PFSK-1 (cell line): ENCODE measurements at regions not wholly inside any gene's neighbourhood (a gene's known extent, or its start where the extent isn't known, plus 50 kb on each side); places are given as distances from the start of the nearest gene placed in this dataset.

ENCODE experiments used
- POLR2AphosphoS5 ChIP-seq: IDR thresholded peaks from 2 replicates; pipeline ENCODE4 v1.6.1; 2012; ENCODE audit warnings: low read depth, mild to moderate bottlenecking, control low read depth, low read length, moderate library complexity
- SIN3A ChIP-seq: IDR thresholded peaks from 2 replicates; pipeline ENCODE4 v1.6.1; 2012; ENCODE audit warnings: mild to moderate bottlenecking, low read length, moderate library complexity, borderline replicate concordance; ENCODE audit not compliant: insufficient read depth
- TF ChIP-seq, protein P1 (sequence below), 2 experiments: IDR thresholded peaks; 2 replicates each; pipeline versions ENCODE4 v1.6.1 to v1.8.0; 2011 to 2012; ENCODE audit warnings: low read depth in 2 of 2, low read length in 2 of 2, control low read depth in 1 of 2, inconsistent platforms in 1 of 2, mild to moderate bottlenecking in 1 of 2, moderate library complexity in 1 of 2; ENCODE audit not compliant: insufficient read depth in 1 of 2

DNA sequence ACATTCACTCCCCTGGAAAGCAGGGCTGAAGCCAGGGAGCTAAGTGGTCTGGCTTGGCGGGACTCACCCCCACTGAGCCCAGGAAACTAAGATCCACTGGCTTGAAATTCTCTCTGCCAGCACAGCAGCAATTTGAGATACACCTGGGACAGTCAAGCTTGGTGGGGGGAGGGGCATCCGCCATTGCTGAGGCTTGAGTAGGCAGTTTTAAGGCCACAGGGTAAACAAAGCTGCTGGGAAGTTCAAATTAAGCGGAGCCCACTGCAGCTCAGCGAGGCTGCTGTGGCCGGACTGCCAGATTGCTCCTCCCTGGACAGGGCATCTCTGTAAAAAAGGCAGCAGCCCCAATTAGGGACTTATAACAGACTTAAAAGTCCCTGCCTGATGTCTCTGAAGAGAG lies 108.2 kb upstream of the FAM13C start:
- TF ChIP-seq POLR2AphosphoS5 (no peak), SIN3A (no peak)
- TF ChIP-seq, protein P1, sequence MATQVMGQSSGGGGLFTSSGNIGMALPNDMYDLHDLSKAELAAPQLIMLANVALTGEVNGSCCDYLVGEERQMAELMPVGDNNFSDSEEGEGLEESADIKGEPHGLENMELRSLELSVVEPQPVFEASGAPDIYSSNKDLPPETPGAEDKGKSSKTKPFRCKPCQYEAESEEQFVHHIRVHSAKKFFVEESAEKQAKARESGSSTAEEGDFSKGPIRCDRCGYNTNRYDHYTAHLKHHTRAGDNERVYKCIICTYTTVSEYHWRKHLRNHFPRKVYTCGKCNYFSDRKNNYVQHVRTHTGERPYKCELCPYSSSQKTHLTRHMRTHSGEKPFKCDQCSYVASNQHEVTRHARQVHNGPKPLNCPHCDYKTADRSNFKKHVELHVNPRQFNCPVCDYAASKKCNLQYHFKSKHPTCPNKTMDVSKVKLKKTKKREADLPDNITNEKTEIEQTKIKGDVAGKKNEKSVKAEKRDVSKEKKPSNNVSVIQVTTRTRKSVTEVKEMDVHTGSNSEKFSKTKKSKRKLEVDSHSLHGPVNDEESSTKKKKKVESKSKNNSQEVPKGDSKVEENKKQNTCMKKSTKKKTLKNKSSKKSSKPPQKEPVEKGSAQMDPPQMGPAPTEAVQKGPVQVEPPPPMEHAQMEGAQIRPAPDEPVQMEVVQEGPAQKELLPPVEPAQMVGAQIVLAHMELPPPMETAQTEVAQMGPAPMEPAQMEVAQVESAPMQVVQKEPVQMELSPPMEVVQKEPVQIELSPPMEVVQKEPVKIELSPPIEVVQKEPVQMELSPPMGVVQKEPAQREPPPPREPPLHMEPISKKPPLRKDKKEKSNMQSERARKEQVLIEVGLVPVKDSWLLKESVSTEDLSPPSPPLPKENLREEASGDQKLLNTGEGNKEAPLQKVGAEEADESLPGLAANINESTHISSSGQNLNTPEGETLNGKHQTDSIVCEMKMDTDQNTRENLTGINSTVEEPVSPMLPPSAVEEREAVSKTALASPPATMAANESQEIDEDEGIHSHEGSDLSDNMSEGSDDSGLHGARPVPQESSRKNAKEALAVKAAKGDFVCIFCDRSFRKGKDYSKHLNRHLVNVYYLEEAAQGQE (IDR thresholded peaks at IDR 0.05; ENCODE audit: insufficient read depth in 1 of 2, low read depth in 2 of 2, low read length in 2 of 2): no peak
